ENCODE measurements at regions not wholly inside any gene's neighbourhood (a gene's known extent, or its start where the extent isn't known, plus 50 kb on each side); places are given as distances from the start of the nearest gene placed in this dataset.

DNA sequence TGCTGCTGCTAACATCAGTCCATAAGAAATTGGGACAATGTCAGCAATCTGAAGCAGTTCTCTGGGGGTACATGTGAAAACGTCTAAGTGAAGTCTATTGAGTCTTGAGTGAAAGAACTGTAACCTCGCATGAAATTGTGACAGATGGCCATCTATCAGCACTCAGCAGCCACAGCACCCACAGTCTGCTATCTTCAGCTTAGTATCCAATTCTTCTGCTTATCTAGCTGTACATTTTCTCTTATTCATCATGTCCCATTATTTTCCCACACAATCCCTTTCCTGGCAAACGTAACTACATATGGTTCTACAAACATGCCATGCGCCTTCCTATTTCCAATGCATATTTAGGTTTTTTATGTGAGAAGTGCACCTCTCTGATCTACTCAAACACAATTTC is 629.7 kb downstream of the NTRK3 start:
- TF ChIP-seq, protein P1, sequence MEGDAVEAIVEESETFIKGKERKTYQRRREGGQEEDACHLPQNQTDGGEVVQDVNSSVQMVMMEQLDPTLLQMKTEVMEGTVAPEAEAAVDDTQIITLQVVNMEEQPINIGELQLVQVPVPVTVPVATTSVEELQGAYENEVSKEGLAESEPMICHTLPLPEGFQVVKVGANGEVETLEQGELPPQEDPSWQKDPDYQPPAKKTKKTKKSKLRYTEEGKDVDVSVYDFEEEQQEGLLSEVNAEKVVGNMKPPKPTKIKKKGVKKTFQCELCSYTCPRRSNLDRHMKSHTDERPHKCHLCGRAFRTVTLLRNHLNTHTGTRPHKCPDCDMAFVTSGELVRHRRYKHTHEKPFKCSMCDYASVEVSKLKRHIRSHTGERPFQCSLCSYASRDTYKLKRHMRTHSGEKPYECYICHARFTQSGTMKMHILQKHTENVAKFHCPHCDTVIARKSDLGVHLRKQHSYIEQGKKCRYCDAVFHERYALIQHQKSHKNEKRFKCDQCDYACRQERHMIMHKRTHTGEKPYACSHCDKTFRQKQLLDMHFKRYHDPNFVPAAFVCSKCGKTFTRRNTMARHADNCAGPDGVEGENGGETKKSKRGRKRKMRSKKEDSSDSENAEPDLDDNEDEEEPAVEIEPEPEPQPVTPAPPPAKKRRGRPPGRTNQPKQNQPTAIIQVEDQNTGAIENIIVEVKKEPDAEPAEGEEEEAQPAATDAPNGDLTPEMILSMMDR (conservative IDR thresholded peaks at IDR 0.05 in 1 of 2, IDR thresholded peaks at IDR 0.05 in 1 of 2; ENCODE audit: extremely low read depth in 1 of 2, insufficient read depth in 1 of 2, low read depth in 1 of 2, low read length in 2 of 2): no peak
- no peak for TF ChIP-seq EZH2 (IDR thresholded peaks at IDR 0.05; ENCODE audit: borderline replicate concordance, low read length)

All from mammary epithelial cell (primary cell).